Mucosa of rectum (tissue), 2 donors: ENCODE measurements at regions not wholly inside any gene's neighbourhood (a gene's known extent, or its start where the extent isn't known, plus 50 kb on each side); places are given as distances from the start of the nearest gene placed in this dataset.

Source experiments
- H3K27ac ChIP-seq, 2 donors: one replicate each; pipeline ENCODE4 v1.7.0; 2013; ENCODE audit warnings: inconsistent platforms in 2 of 2, low read depth in 2 of 2, low read length in 2 of 2
- H3K27me3 ChIP-seq, 2 donors: one replicate each; pipeline ENCODE4 v1.7.0; 2013; ENCODE audit warnings: low read length in 2 of 2; ENCODE audit not compliant: control insufficient read depth in 2 of 2, insufficient read depth in 2 of 2
- H3K36me3 ChIP-seq, 2 donors: one replicate each; pipeline ENCODE4 v1.7.0; 2013; ENCODE audit warnings: low read length in 2 of 2; ENCODE audit not compliant: control insufficient read depth in 2 of 2, insufficient read depth in 2 of 2
- H3K4me1 ChIP-seq, 2 donors: one replicate each; pipeline ENCODE4 v1.7.0; 2013; ENCODE audit warnings: low read length in 2 of 2, mild to moderate bottlenecking in 1 of 2; ENCODE audit not compliant: control insufficient read depth in 2 of 2, insufficient read depth in 2 of 2
- H3K4me3 ChIP-seq, 2 donors: one replicate each; pipeline ENCODE4 v1.7.0; 2013; ENCODE audit warnings: low read length in 2 of 2
- H3K9ac ChIP-seq, 2 donors: one replicate each; pipeline ENCODE4 v1.7.0; 2013; ENCODE audit warnings: low read length in 2 of 2, low read depth in 1 of 2, mild to moderate bottlenecking in 1 of 2
- H3K9me3 ChIP-seq, 2 donors: one replicate each; pipeline ENCODE4 v1.7.0; 2013; ENCODE audit warnings: low read length in 2 of 2; ENCODE audit not compliant: control insufficient read depth in 2 of 2
- donor health status: healthy.
- donor health status: Normal muscosa, but diverticular disease.

- Histone ChIP-seq H3K9ac (no peak overlapping the region), H3K9me3 (no peaks in the 10 kb centered on the region), H3K36me3 (no peaks in the 10 kb centered on the region), H3K27ac (no peak overlapping the region), H3K4me3 (no peak overlapping the region), H3K27me3 (peaks cover 0 to 2% of the 10 kb centered on the region in 2 donors), H3K4me1 (no peaks in the 10 kb centered on the region)
These were observed 277.0 kb downstream of the FOXA2 start for GRCh38 chr20:22307409-22307808.

- peaks cover 0 to 2% of the 10 kb centered on the region in 2 donors for H3K27me3 ChIP-seq
- H3K4me1 ChIP-seq: no peaks in the 10 kb centered on the region
- H3K36me3 ChIP-seq: no peaks in the 10 kb centered on the region
- no peak overlapping the region for H3K4me3 ChIP-seq
- no peaks in the 10 kb centered on the region for H3K9me3 ChIP-seq
- no peak overlapping the region for H3K27ac ChIP-seq
- H3K9ac ChIP-seq: no peak overlapping the region
These were observed 279.0 kb downstream of the FOXA2 start for GRCh38 chr20:22305381-22305780.

- Histone ChIP-seq H3K36me3 (no peaks in the 10 kb centered on the region), H3K27me3 (peaks cover 0 to 2% of the 10 kb centered on the region in 2 donors), H3K4me3 (no peak overlapping the region), H3K9ac (no peak overlapping the region), H3K27ac (no peak overlapping the region), H3K4me1 (no peaks in the 10 kb centered on the region), H3K9me3 (no peaks in the 10 kb centered on the region)
These were observed 280.8 kb downstream of the FOXA2 start for GRCh38 chr20:22303523-22303922.

- H3K36me3 ChIP-seq: no peaks in the 10 kb centered on the region
- no peaks in the 10 kb centered on the region for H3K4me1 ChIP-seq
- no peak overlapping the region for H3K4me3 ChIP-seq
- H3K27me3 ChIP-seq: peaks cover 0 to 2% of the 10 kb centered on the region in 2 donors
- no peak overlapping the region for H3K27ac ChIP-seq
- no peak overlapping the region for H3K9ac ChIP-seq
- H3K9me3 ChIP-seq: no peaks in the 10 kb centered on the region
These were observed 282.3 kb downstream of the FOXA2 start for GRCh38 chr20:22302039-22302438.

GRCh38 chr20:22293886-22294285 is 290.5 kb downstream of the FOXA2 start:
- H3K9ac ChIP-seq: no peak overlapping the region
- H3K4me3 ChIP-seq: no peak overlapping the region
- no peaks in the 10 kb centered on the region for H3K36me3 ChIP-seq
- no peak overlapping the region for H3K27ac ChIP-seq
- no peaks in the 10 kb centered on the region for H3K4me1 ChIP-seq
- no peaks in the 10 kb centered on the region for H3K27me3 ChIP-seq
- no peaks in the 10 kb centered on the region for H3K9me3 ChIP-seq

GRCh38 chr20:22289442-22289841 is 294.9 kb downstream of the FOXA2 start:
- Histone ChIP-seq H3K4me1 (no peaks in the 10 kb centered on the region), H3K4me3 (no peak overlapping the region), H3K36me3 (no peaks in the 10 kb centered on the region), H3K27me3 (no peaks in the 10 kb centered on the region), H3K27ac (no peak overlapping the region), H3K9ac (no peak overlapping the region), H3K9me3 (no peaks in the 10 kb centered on the region)

GRCh38 chr20:22288957-22289356 is 295.4 kb downstream of the FOXA2 start:
- Histone ChIP-seq H3K27ac (no peak overlapping the region), H3K4me3 (no peak overlapping the region), H3K9ac (no peak overlapping the region), H3K9me3 (no peaks in the 10 kb centered on the region), H3K36me3 (no peaks in the 10 kb centered on the region), H3K27me3 (no peaks in the 10 kb centered on the region), H3K4me1 (no peaks in the 10 kb centered on the region)

- Histone ChIP-seq H3K27me3 (no peaks in the 10 kb centered on the region), H3K4me1 (no peaks in the 10 kb centered on the region), H3K27ac (no peak overlapping the region), H3K4me3 (no peak overlapping the region), H3K9me3 (no peaks in the 10 kb centered on the region), H3K36me3 (no peaks in the 10 kb centered on the region), H3K9ac (no peak overlapping the region)
These were observed 296.2 kb downstream of the FOXA2 start for GRCh38 chr20:22288156-22288555.

GRCh38 chr20:22285555-22285954 is 298.8 kb downstream of the FOXA2 start:
- Histone ChIP-seq H3K36me3 (no peaks in the 10 kb centered on the region), H3K4me1 (no peaks in the 10 kb centered on the region), H3K9ac (no peak overlapping the region), H3K4me3 (no peak overlapping the region), H3K27ac (no peak overlapping the region), H3K9me3 (no peaks in the 10 kb centered on the region), H3K27me3 (no peaks in the 10 kb centered on the region)

- H3K36me3 ChIP-seq: no peaks in the 10 kb centered on the region
- no peaks in the 10 kb centered on the region for H3K9me3 ChIP-seq
- no peak overlapping the region for H3K9ac ChIP-seq
- H3K4me3 ChIP-seq: no peak overlapping the region
- H3K27me3 ChIP-seq: no peaks in the 10 kb centered on the region
- H3K27ac ChIP-seq: no peak overlapping the region
- H3K4me1 ChIP-seq: no peaks in the 10 kb centered on the region
These were observed 301.7 kb downstream of the FOXA2 start for GRCh38 chr20:22282696-22283095.

- Histone ChIP-seq H3K9me3 (no peaks in the 10 kb centered on the region), H3K4me3 (no peak overlapping the region), H3K9ac (no peak overlapping the region), H3K27me3 (no peaks in the 10 kb centered on the region), H3K36me3 (no peaks in the 10 kb centered on the region), H3K4me1 (no peaks in the 10 kb centered on the region), H3K27ac (no peak overlapping the region)
These were observed 310.0 kb downstream of the FOXA2 start for GRCh38 chr20:22274330-22274729.
